ENCODE measurements at regions not wholly inside any gene's neighbourhood (a gene's known extent, or its start where the extent isn't known, plus 50 kb on each side); places are given as distances from the start of the nearest gene placed in this dataset.
"Not testable (repeated sequence)": the region's sequence is repeated elsewhere in the genome, so short reads cannot be mapped to it uniquely, and the experiment has no call there.

DNA sequence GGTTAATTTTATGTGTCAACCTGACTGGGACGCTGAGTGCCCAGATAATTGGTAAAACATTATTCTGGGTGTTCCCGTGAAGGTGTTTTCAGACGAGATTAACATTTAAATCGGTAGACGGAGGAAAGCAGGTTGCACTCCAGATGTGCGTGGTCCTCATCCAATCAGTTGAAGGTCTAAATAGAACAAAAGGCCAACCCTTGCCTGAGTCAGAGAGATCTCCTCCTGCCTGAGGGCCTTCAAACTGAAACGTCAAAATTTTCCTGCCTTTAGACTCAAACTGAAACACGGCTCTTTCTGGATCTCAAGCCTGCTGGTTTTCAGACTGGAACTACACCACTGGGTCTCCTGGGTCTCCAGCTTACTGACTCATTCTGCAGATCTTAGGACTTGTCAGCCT is 70.9 kb downstream of the NPIPA5 start:
- not testable (repeated sequence) for H3K36me3 Mint-ChIP-seq (ENCODE audit: insufficient read depth in 2 of 2); H3K4me3 Mint-ChIP-seq; H3K27me3 Mint-ChIP-seq (ENCODE audit: low read depth); H3K27ac Mint-ChIP-seq; DNase-seq; ATAC-seq (replicated peaks in 1 of 2); H3K4me1 Mint-ChIP-seq (ENCODE audit: low read depth); H3K9me3 Mint-ChIP-seq

DNA sequence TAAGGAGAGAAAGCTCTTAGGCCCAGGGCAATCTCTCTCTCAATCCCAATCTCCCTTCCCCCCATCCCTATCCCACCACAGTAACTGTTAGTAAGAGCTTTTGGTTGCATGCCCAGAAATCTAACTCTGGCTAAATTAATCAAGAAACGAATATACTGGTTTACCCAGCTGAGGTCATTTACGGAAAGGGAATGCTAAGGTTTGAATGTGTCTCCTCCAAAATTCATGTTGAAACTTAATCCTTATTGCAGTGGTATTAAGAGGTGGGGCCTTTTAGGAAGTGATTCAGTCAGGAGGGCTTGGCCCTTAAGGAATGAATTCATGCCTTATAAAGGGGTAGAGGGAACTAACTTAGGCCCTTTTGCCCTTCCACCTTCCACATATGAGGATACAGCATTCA is 72.2 kb downstream of the NPIPA5 start:
- ATAC-seq (replicated peaks in 1 of 2); H3K9me3 Mint-ChIP-seq; DNase-seq; H3K36me3 Mint-ChIP-seq (ENCODE audit: insufficient read depth in 2 of 2); H3K27ac Mint-ChIP-seq; H3K4me1 Mint-ChIP-seq (ENCODE audit: low read depth); H3K27me3 Mint-ChIP-seq (ENCODE audit: low read depth); H3K4me3 Mint-ChIP-seq: not testable (repeated sequence)

DNA sequence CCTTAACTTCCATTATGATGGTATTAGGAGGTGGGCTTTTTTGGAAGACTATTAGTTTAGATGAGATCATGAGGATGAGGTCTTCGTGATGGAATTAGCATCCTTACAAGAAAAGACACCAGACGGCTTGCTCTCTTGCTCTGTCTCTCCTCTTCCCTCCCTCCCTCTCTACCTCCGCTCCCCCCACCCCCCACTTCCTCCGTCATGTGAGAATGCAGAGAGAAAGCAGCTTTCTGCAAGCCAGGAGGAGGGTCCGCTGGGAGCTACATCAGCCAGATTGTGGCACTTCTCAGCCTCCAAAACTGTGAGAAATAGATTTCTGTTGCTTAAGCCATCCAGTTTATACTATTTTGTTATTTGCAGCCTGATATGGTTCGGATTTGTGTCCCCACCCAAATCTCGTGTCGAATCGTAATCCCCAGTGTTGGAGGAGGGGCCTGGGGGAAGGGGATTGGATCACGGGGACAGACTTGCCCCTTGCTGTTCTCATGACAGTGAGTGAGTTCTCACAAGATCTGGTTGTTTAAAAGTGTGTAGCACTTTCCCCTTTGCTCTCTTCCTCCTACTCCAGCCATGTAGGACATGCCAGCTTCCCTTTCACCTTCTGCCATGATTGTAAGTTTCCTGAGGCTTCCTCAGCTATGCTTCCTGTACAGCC is 74.3 kb downstream of the NPIPA5 start:
- not testable (repeated sequence) for H3K27ac Mint-ChIP-seq; H3K36me3 Mint-ChIP-seq (ENCODE audit: insufficient read depth in 2 of 2); H3K4me1 Mint-ChIP-seq (ENCODE audit: low read depth); H3K9me3 Mint-ChIP-seq; H3K4me3 Mint-ChIP-seq; ATAC-seq (replicated peaks in 1 of 2); DNase-seq; H3K27me3 Mint-ChIP-seq (ENCODE audit: low read depth)

DNA sequence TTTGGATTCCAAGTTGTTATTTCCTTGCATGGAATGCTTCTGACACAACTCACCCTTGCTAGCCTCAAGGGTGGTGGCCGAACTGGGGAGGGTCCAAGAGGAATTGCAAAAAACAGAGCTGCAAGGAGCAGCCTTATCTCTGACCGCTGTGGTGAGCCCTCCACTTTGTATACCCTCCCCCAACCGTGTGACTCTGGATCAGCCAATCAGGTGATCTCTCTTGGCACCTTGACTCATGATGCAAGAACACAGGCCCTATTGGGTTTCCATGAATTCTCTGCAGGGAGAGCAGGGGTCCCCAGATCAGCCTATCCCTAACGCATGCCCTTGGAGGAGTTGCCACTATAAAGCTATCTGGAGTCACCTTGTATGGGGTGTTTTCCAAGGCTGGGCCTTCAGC is 81.0 kb downstream of the NPIPA5 start:
- not testable (repeated sequence) for H3K27ac Mint-ChIP-seq; DNase-seq; H3K4me3 Mint-ChIP-seq; ATAC-seq (replicated peaks in 1 of 2); H3K27me3 Mint-ChIP-seq (ENCODE audit: low read depth); H3K36me3 Mint-ChIP-seq (ENCODE audit: insufficient read depth in 2 of 2); H3K4me1 Mint-ChIP-seq (ENCODE audit: low read depth); H3K9me3 Mint-ChIP-seq

DNA sequence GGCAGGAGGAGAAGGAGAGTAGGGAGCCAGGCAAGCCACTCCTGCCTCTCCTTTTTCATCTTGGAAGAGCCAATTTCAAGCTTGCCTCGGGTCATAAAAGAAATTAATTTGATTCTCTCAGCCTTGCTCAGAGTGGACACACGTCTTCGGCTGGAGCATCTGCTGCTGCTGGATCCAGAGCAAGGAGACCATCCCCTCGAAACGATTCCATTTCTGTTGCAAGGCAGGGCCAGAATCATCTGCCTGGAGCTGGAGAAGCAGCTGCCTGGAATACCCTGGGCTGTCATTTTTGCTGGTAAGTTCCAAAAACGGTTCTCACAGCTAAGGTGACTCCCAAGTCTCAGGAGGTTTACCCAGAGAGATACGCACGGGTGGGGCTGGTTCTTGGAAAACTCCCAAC is 103.3 kb downstream of the NPIPA5 start:
- not testable (repeated sequence) for H3K4me1 Mint-ChIP-seq (ENCODE audit: low read depth); ATAC-seq (replicated peaks in 1 of 2); H3K4me3 Mint-ChIP-seq

DNA sequence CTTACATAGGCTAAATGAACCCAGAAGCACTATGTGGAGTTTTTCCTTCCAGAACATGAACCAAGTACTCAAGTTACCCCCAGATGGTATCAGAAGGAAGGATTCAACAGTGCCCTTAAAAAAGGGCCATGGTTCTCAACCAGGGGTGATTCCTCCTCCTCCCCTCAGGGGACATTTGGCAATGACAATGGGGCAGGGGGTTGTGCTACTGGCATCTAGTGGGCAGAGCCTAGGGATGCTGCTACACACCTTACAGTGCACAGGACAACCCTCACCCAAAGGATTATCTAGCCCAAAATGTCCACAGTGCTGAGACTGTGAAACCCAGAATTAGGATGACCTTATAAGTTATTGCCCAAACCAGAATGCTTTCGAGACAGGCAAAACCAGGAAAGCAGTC is 104.1 kb downstream of the NPIPA5 start:
- not testable (repeated sequence) for H3K36me3 Mint-ChIP-seq (ENCODE audit: insufficient read depth in 2 of 2); H3K9me3 Mint-ChIP-seq; H3K27ac Mint-ChIP-seq; H3K27me3 Mint-ChIP-seq (ENCODE audit: low read depth); H3K4me3 Mint-ChIP-seq; ATAC-seq (replicated peaks in 1 of 2); DNase-seq; H3K4me1 Mint-ChIP-seq (ENCODE audit: low read depth)

More for the DNA sequence above, 103.3 kb downstream of the NPIPA5 start:
- H3K36me3 Mint-ChIP-seq (ENCODE audit: insufficient read depth in 2 of 2); DNase-seq; H3K9me3 Mint-ChIP-seq; H3K27me3 Mint-ChIP-seq (ENCODE audit: low read depth); H3K27ac Mint-ChIP-seq: not testable (repeated sequence)

DNA sequence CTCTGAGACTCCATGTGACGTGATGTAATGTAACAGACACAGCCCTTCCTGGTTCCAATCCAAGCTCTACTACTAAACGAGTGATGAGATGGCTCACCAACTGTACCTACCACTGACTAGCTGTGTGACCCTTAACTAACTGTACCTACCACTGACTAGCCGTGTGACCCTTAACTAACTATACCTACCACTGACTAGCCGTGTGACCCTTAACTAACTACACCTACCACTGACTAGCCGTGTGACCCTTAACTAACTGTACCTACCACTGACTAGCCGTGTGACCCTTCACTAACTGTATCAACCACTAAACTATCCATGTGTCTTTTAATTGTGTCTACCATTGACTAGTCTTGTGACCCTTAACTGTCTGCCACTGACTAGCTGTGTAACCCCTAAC is 111.2 kb downstream of the NPIPA5 start:
- not testable (repeated sequence) for ATAC-seq (replicated peaks in 1 of 2); H3K27me3 Mint-ChIP-seq (ENCODE audit: low read depth); H3K36me3 Mint-ChIP-seq (ENCODE audit: insufficient read depth in 2 of 2); H3K4me1 Mint-ChIP-seq (ENCODE audit: low read depth); H3K27ac Mint-ChIP-seq; H3K9me3 Mint-ChIP-seq; DNase-seq; H3K4me3 Mint-ChIP-seq

DNA sequence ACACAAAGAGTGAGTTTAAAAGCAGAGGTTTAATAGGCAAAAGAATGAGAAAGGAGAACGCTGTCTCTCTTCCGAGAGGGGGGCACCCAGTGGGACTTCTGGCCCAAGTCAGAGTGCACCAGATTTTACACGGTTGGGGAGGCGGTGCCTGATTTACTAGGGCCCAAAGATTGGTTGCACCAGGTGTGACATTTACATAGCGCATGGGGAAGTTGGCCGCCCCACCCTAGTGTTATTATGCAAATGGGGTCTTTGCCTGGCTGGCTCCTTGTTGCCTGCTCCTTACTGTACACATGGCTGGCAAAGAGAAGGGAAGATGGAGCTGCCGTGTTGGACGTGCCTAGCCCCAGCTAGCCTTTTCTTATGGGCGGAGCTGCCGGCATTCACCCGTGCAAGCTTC is 115.9 kb downstream of the NPIPA5 start:
- H3K27me3 Mint-ChIP-seq (ENCODE audit: low read depth); H3K27ac Mint-ChIP-seq; DNase-seq; H3K36me3 Mint-ChIP-seq (ENCODE audit: insufficient read depth in 2 of 2); H3K9me3 Mint-ChIP-seq; ATAC-seq (replicated peaks in 1 of 2); H3K4me3 Mint-ChIP-seq; H3K4me1 Mint-ChIP-seq (ENCODE audit: low read depth): not testable (repeated sequence)

DNA sequence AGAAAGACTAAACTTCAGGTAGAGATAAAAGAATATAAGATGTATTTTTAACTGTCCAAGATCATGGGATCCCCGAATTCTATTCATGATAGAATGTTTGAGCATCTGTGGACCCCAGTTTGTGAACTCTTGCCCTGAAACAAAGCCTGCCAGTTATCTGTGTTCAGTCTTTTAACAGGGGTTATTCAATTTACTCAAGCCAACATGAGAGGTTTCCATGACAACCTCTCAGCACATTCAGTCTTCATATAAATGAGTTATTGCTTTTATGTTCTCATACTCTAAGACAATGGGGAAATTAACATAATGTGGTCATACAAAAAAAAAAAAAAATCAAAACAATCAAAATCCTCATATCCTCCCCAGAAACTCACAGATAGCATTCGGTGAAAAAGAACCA is 130.1 kb downstream of the NPIPA5 start:
- H3K36me3 Mint-ChIP-seq (ENCODE audit: insufficient read depth in 2 of 2); H3K27me3 Mint-ChIP-seq (ENCODE audit: low read depth); H3K4me3 Mint-ChIP-seq; H3K9me3 Mint-ChIP-seq; DNase-seq; H3K27ac Mint-ChIP-seq; ATAC-seq (replicated peaks in 1 of 2); H3K4me1 Mint-ChIP-seq (ENCODE audit: low read depth): not testable (repeated sequence)

DNA sequence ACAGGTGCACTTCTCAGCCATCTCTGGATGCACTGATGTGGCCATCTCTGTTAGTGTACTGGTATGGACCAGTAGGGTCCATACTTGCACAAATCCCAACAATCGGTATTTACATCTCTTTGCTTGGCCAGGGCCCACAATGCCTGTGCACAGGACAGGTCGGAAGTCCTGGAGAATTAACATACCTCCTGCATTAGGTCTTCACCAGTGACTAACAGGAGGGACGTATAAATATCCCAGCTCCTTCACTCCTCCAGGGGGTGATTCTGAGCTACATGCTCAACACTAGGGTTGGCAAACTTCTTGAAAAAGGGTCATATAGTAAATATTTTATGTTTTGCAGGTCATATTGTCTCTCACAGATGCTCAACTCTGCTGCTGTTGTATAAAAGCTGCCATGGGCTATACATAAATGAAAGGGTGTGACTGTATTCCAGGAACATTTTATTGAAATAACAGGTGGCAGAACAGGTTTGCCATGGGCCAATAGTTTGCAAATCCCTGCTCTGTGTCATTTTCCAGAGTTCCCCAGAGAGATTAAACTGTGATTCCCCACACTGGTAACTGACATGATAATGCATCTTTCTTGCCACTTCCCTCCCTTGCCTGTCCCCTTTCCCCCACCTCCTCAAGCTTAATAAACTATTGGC is 141.3 kb downstream of the NPIPA5 start:
- not testable (repeated sequence) for H3K4me3 Mint-ChIP-seq; ATAC-seq (replicated peaks in 1 of 2); DNase-seq; H3K27me3 Mint-ChIP-seq (ENCODE audit: low read depth); H3K36me3 Mint-ChIP-seq (ENCODE audit: insufficient read depth in 2 of 2); H3K27ac Mint-ChIP-seq; H3K9me3 Mint-ChIP-seq; H3K4me1 Mint-ChIP-seq (ENCODE audit: low read depth)

DNA sequence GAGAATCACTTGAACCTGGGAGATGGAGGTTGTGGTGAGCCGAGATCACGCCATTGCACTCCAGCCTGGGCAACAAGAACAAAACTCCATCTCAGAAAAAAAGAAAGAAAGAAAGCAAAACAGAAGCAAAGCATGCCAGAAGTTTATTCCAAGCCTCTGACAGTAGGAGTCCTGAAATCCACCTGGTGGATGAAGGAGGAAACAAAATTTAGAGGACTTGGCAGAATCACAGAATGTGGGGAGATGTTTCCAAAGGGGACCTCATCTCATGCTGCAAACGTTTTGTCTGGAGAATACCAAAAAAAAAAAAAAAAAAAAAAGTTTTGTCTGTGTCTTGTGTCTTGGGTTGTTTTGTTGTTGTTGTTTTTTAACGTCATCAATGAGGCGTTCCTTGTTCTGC is 141.1 kb upstream of the RRN3 start:
- H3K9me3 Mint-ChIP-seq; H3K27ac Mint-ChIP-seq; H3K36me3 Mint-ChIP-seq (ENCODE audit: insufficient read depth in 2 of 2); H3K4me1 Mint-ChIP-seq (ENCODE audit: low read depth); ATAC-seq (replicated peaks in 1 of 2); DNase-seq; H3K27me3 Mint-ChIP-seq (ENCODE audit: low read depth); H3K4me3 Mint-ChIP-seq: not testable (repeated sequence)

DNA sequence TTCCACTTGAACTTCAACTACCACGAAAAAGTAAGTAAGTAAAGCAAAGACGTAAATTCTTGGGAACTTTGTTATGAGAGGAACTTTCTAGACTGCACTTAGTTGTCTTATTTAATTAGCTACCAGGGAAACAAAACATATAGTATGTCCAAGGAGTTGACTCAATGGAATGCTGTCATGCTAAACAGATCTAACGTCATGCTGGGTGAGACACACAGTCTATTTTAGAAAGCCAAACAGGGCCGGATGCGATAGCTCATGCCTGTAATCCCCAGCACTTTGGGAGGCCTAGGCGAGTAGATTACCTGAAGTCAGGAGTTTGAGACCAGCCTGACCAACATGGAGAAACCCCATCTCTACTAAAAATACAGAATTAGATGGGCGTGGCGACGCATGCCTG is 140.6 kb upstream of the RRN3 start:
- ATAC-seq (replicated peaks in 1 of 2); H3K9me3 Mint-ChIP-seq; H3K4me1 Mint-ChIP-seq (ENCODE audit: low read depth); DNase-seq; H3K36me3 Mint-ChIP-seq (ENCODE audit: insufficient read depth in 2 of 2); H3K27ac Mint-ChIP-seq; H3K27me3 Mint-ChIP-seq (ENCODE audit: low read depth); H3K4me3 Mint-ChIP-seq: not testable (repeated sequence)

DNA sequence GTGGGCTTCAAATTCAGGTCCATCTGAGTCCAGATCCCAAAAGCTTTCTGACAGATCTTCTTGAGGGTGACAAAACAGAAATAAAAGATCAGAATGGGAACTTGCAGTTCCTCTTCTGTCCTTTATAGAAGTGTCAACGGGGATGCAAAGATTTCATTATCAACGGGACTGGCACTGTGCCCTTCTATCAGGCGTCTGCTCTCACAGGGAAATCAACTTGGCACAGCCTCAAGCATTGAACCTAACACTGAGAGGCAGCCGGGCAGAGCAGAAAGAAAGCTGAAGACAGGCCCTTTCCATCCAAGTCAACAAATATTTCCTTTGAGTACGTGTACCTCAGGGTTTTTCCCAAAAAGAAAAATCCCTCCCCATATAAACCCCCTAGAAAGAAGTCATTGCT is 136.4 kb upstream of the RRN3 start:
- not testable (repeated sequence) for H3K4me3 Mint-ChIP-seq; H3K9me3 Mint-ChIP-seq; H3K27ac Mint-ChIP-seq; DNase-seq; ATAC-seq (replicated peaks in 1 of 2); H3K4me1 Mint-ChIP-seq (ENCODE audit: low read depth); H3K36me3 Mint-ChIP-seq (ENCODE audit: insufficient read depth in 2 of 2); H3K27me3 Mint-ChIP-seq (ENCODE audit: low read depth)

DNA sequence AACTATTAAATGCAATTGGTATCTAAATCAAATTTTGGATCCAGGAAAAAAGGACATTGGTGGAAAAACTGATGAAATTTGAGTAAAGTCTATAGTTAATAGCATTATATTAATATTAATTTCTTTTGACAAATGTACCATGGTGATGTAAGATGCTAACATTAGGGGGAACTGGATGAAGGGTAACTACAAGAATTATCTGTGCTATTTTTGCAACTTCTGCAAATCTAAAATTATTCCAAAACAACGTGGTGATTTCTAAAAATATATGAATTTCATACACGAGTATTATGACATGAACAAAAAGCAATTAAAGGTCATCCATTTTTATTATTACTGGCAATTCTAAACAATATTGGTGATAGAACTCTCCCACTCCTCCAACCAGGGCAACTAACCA is 135.6 kb upstream of the RRN3 start:
- H3K4me1 Mint-ChIP-seq (ENCODE audit: low read depth); H3K27ac Mint-ChIP-seq; ATAC-seq (replicated peaks in 1 of 2); H3K36me3 Mint-ChIP-seq (ENCODE audit: insufficient read depth in 2 of 2); H3K9me3 Mint-ChIP-seq; H3K4me3 Mint-ChIP-seq; H3K27me3 Mint-ChIP-seq (ENCODE audit: low read depth); DNase-seq: not testable (repeated sequence)

Measured in activated T-cell treated with anti-CD3 and anti-CD28 coated beads, Interleukin-2, amount 50 U/mL, for 72 hours (primary cell).